GM21786 (cell line): ENCODE measurements at regions not wholly inside any gene's neighbourhood (a gene's known extent, or its start where the extent isn't known, plus 50 kb on each side); places are given as distances from the start of the nearest gene placed in this dataset.
"Not testable (repeated sequence)": the region's sequence is repeated elsewhere in the genome, so short reads cannot be mapped to it uniquely, and the experiment has no call there.

Source experiments
- ATAC-seq: cut with Tn5 transposase; IDR thresholded peaks from one replicate; pipeline ENCODE4 v1.9.1; 2021; ENCODE audit not compliant: unreplicated experiment

- no peak for ATAC-seq
These were observed 152.2 kb downstream of the LIPI start for GRCh38 chr21:14058566-14058965.

- ATAC-seq, result not testable (repeated sequence)
These were observed 152.8 kb downstream of the LIPI start for GRCh38 chr21:14057841-14058481.

DNA sequence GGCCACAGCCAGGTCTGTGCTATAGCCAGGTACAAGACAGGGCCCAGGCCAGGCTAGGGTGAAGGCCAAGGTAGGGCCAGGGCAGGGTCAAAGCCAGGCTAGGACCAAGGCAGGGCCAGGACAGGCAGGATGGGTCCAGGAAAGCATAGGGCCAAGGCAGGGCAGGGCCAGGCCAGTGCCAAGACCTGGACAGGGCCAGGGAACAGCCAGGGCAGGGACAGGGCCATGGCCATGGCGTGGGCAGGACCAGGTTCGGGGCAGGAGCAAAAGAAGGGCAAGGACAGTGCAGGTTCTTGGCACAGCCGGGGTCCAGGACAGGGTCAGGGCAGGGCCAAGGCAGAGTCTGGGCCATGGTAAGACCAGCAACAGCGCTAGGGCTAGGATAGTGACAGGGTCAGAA lies 153.4 kb downstream of the LIPI start:
- ATAC-seq, result no peak

- ATAC-seq, result no peak
These were observed 154.0 kb downstream of the LIPI start for GRCh38 chr21:14056771-14057191.

GRCh38 chr21:14055746-14056515 lies 154.8 kb downstream of the LIPI start:
- not testable (repeated sequence) for ATAC-seq

DNA sequence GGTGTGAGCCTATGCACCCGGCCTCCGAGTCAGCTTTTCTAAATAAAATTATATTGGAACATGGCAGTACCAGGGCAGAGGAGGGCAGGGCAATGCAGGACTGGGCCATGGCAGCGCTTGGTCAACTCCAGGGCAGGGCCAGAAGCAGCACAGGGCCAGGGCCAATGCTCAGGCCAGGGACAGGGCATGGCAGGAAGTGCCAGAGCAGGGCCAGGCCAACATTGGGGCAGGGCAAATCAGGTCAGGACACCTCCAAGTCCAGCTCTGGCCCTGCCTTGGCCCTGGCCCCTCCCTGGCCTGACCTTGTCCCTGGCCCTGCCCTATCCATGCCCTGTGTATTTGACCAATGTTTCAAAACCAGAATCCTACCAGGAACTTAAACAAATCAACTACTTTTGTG lies 156.1 kb downstream of the LIPI start:
- ATAC-seq, result no peak

DNA sequence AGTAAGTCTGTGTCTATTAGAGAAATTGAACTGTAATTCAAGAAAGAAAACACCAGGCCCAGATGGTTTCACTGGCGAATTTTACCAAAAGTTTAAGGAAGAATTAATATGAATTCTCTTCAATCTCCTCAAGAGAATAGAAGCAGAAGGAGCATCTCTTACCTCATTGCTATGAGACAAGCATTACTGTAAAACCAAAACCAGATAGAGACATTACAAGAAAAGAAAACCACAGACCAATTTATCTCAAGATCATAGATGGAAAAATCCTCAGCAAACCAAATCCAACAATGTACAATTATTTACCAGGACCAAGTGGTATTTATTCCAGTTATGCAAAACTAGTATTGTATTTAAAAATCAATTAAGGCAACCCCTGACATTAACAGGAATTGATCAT lies 160.6 kb downstream of the LIPI start:
- no peak for ATAC-seq

DNA sequence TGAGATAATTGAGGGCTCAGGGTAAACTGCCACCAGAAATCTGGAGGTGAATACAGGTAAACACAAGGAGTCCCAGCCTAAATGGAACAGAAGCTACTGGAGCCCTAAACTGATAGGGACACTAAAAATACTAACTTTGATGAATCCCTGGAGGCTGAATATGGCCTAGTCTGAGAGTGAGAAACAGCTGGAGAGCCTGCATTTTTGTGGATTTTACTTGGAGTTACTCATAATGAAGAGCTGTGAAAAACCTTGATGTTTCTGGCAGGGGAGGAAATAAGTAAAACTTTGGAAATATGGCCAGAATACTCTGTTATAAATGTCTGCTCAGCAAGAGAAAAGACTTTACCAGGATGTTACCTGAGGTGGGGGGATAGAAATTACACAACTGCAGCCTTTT lies 164.4 kb downstream of the LIPI start:
- ATAC-seq, result no peak

DNA sequence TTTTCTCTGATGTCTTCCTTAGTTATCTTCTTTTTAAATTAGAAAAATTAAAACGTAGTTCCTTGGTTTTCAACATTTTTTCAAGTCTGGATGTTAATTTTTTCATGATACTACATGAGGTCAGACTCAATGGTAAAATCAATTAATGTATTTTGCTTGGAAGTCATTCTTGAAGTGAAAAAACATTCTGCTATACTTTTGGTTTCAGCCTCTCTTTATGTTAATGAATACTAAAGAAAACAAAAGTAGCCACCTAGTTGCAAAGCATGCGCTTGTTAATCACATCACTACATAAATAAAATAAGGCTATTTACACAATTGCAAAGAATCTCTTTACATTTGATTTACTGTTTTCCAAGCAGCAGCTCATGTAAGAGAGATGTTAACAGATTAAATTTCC lies 170.4 kb downstream of the LIPI start:
- ATAC-seq, result no peak

GRCh38 chr21:14028619-14029018 lies 182.1 kb downstream of the LIPI start:
- not testable (repeated sequence) for ATAC-seq

DNA sequence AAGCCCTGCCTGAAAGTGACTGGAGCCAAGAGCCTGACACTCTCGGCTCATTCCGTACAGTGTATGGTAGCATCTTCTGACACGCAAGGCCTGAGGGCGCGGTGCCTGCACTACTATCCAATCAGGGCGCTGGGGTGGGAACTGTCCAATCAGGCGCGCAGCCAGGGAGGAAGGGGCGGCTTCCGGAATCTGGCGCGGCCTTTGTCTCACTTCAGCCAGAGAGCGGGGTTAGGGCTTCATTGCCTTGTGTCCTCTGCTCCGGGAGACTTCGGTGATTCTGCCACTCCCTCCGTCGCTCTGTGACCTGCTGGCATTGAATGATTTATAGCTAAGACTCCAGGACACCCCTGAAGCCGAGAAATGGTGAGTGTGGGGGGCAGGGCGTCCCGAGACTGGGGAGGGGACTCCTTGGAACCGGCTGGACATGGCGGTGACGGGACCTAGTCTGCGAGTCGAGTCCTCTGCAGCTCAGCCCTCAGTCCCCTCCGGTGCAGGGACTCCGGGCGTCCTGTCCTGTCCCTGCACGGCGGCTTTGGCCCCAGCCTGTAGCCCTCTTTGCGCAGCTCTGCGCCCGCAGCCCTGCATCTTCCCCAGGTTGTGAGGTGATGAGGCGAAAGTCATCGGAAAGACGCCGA lies 183.4 kb downstream of the LIPI start:
- ATAC-seq, result peak; percentile 100

GRCh38 chr21:14020108-14020507 lies 190.6 kb downstream of the LIPI start:
- ATAC-seq, result peak; percentile 54

DNA sequence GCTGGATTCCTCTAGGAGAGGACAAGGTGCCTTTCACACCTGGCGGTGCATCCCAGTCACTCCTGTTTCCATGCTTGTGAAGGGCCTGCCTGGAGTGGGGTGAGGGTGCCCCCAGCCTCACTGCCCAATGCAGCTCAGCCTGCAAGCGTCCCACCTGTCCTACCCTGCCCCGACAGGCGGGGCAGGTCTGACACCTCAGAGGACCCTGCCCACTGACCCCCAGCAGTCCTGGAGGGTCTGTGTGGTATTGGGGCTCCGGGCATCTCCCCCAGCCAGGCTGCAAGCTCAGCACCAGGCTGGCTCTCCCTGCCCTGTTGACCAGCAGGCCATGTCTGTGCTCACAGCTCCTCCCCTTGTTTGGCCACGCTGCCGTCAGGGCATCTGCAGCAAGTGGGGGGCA lies 194.9 kb downstream of the LIPI start:
- ATAC-seq, result not testable (repeated sequence)

DNA sequence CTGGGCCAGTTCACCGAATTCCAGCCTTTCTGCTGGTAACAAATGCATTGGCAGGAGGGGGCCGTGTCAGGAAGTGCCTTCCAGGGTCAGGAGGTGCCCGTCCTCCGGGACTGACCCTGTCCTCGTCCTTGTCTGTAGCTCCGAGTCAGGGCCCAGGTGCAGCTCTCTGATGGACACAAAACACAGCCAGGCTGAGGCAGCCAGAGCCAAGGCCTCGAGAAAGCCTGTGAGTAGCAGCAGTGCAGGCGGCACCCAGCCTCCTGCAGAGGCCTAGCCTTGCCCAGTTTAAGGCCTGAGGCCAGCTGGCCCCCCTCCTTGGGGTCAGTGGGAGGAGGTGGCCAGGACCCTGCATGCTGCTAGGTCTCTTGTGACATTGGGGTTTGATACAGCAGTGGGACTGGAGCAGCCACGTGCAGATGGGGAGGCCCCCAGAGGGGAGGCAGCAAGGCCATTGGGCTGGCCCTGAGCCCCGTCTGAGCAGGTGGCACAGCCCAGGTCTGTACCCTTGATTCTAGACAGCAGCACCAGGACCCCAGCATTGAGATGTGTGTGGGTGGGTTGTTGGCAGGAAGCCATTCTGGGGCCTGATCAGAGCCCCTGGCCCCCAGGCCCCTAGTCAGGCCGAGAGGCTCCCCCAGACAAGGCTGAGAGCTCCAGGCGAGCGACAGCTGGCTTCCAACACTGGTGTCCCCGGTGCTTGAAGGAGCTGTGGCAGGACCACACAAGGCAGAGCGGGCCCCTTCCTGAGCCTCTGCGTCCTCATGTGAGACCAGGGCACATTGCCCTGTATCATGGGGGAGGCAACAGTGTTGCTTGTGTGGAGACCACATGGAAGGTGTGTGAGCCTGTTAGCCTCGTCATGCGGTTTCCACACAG lies 196.9 kb downstream of the LIPI start:
- ATAC-seq, result not testable (repeated sequence)

- no peak for ATAC-seq
These were observed 197.6 kb downstream of the LIPI start for GRCh38 chr21:14013056-14013603.

DNA sequence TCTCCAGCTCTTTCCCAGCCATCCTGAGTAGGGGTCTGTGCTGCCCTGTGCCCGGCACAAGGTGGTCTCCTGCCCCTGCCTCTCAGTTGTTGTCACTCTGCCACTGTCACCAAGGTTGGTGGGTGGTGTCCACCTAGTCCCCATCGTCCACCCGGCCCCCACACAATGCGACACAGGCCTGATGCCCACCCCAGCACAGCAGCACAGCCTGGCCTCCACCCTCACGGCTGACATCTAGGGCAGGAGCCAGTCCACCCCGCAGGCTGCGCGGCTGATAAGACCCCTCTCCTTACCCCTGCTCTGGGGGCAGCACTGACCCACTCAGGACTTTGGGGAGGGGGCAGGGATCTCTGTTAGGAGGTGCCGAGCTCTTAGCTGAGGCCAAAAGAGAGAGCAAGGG lies 198.3 kb downstream of the LIPI start:
- no peak for ATAC-seq

DNA sequence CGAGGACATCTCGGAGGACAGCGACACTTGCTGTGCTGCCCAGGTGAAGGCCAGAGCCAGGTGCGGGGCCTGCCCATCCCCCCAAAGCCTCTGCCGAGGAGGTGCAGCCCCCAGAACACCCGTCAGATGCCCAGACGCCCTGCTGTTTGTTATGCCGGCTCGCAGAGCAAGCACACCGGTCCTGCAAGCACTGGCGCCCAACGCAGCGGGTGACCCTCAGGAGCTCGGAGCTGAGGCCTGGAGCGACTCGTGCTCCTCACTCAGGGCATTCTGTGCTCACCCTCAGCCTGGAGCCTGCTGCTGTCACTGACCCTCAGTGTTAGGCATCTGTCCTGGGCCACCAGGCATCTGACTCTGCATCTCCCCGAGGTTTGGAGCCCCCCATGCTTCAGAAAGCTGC lies 199.0 kb downstream of the LIPI start:
- not testable (repeated sequence) for ATAC-seq

GRCh38 chr21:14011149-14011548 lies 199.6 kb downstream of the LIPI start:
- not testable (repeated sequence) for ATAC-seq

GRCh38 chr21:14010729-14011128 lies 200.0 kb downstream of the LIPI start:
- ATAC-seq, result no peak

DNA sequence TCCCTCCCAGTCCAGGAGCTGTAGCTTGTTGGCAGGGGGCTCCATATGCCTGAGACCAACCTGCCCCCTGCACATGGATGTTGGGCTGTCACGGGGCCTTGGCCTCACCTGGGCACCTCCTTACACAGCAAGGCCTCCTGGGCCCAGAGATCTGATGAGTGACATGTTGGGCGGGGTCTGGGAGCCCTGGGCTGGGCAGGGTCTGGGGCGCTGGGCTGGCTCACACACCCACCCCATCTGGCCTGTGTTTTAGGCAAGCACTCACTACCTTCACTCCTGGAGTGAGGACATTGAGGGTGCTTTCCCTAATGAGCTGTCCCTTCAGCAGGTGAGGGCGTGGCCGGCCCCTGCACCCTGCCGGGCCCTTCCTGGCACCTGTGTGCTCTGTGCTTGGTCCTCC lies 200.8 kb downstream of the LIPI start:
- ATAC-seq, result not testable (repeated sequence)
